ENCODE measurements at regions not wholly inside any gene's neighbourhood (a gene's known extent, or its start where the extent isn't known, plus 50 kb on each side); places are given as distances from the start of the nearest gene placed in this dataset.

DNA sequence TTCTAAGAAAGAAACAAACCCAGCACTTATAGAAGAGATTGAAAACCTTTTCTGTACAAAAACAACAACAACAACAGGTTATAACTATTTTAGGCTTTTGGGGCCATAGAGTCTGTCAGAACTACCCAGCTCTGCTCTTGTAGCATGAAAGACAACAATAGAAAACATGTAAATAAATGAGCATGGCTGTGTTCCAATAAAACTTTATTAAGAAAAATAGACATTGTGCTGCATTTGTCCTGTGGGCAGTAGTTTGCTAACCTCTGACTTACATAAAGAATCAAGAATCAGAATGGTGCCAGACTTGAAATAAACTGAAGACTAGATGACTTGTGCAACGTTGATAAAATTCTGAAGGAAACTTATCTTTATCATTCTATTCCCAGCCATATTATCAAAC is 617.5 kb downstream of the DIAPH3 start:
- no peak for DNase-seq (ENCODE audit: low spot score)

- no peak for DNase-seq (ENCODE audit: low spot score)
Measured at GRCh38 chr13:59547950-59548349, 615.8 kb downstream of the DIAPH3 start.

GRCh38 chr13:59562924-59563323 is 600.8 kb downstream of the DIAPH3 start:
- no peak for DNase-seq (ENCODE audit: low spot score)

DNA sequence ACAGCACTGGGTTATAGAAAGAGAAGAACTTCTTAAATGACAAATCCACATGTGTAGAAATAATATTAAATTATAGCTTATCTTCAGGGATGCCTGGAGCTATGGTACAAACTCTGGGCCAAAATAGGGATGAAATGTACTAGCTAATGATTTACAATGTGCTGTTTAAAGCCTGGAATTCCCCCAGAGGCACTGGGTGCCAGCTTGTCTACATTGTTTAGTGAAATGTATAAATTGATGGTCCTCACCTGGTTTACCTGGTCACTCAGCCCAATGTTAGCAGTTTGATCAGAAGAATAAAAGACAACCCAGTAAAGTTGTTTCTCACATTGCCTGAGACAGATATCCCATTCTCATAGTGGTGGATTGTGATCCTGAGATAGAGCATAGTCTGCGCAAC is 597.2 kb downstream of the DIAPH3 start:
- DNase-seq (ENCODE audit: low spot score): no peak

GRCh38 chr13:59568306-59568705 is 595.4 kb downstream of the DIAPH3 start:
- no peak for DNase-seq (ENCODE audit: low spot score)

- no peak for DNase-seq (ENCODE audit: low spot score)
Measured at GRCh38 chr13:59570204-59570603, 593.5 kb downstream of the DIAPH3 start.

GRCh38 chr13:59584101-59584500 is 579.6 kb downstream of the DIAPH3 start:
- DNase-seq (ENCODE audit: low spot score): no peak

DNA sequence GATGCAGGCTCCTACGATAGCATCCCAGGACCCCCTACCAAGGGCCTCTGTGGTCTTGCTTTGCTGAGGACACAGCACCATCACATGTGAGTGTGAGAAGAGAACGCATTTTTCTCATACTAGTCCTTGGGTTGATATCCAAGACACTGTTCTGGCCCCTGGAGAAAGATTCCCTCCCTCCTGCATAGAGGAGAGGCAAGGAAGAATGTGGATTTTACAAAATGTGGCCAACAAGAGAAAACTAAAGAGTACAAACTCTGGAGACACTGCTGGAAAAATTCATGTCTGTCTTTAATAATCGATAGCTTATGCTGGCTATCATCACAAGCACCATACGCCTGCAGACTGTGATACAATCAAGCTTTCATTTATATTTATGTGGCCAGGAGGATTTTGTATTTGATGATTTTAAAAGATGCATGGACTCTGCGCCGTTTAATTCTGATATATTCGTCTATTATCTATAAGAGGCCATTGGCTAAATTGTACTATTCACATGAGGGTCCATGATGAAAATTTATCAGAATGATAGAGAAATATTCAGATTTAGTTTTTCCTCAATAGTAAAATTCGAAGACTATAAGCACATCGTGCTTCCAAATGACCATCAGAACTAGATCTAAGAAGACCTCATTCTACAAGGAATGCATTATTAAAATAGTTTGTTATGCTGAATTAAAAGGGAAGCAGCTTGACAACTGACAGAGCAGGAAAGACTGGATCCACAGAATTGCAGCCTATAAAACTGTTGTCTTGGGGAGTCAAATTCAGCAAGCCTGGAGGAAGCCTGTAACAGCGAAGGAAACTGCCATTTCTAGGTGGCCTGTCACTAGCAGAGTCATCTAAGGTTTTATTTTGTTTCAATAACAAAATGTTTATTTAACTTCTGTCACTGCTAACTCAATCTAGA is 578.7 kb downstream of the DIAPH3 start:
- no peak for DNase-seq (ENCODE audit: low spot score)

DNA sequence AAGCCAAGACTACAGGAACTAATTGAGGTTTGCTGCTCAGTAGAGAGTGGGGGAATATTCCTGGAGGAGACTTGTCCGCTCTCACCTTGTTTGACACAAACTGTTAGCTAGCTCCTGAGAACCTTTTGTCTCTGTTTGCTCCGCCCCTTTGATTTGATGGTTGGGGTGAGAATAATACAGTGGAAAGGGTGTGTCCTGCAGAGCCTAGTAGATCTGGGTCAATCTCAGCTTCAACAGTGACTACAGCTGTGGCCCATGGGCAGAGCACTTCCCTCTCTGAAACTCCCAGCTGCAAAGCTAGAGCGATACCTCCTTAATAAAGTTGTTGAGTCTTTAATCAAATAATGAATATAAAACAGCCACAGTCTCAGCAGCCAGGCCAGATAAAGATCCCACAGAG is 576.7 kb downstream of the DIAPH3 start:
- DNase-seq (ENCODE audit: low spot score): no peak

DNA sequence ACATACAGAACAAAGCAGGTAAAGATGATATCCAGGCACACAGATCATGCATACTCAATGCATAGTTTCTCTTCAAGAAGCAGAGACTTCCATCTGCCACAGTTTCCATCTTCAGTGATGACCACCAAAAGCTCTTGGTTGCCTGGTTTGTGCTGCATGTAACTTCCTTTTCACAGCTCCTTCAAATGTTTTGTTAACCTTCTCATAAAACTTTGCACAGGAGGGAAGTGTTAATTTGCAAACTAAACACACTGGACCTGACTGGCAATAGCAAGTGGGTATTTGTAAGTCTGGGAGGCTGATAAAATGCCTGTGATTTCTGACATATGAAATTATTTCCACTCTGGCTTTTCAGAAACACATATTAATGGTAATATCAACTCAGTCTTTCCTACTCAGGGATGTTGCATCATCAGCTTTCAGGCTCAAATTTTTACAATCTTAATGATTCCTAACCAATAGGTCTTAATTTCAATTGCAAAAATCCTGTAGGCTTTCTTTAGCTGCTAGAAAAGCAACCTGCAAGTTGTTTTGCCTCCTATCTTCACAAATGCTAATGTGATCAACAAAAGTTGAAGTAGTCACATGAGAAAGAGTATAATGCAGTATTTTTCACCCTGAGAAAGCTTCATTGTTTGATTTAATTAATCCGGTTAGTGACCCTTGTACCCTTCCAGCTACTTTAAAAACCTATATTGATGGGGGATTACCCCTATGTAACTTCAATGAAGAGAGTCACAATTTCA is 575.6 kb downstream of the DIAPH3 start:
- no peak for DNase-seq (ENCODE audit: low spot score)

DNA sequence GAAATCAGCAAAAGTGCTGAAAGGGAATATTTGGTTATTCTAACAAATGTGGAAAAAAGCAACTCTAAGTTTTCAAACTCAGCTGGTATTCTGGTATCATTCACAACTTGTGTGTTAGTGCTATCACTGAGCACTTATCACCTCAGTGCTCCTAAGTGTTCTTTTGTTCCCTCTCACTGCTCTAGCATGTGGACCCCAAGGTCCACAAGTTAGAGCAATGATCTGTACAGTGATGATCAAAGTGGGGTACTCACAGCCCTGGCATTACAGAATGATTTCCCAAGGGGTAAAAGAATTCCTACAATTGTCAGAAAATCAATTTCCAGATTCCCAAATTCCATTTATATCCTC is 575.0 kb downstream of the DIAPH3 start:
- DNase-seq (ENCODE audit: low spot score): no peak

- DNase-seq (ENCODE audit: low spot score): no peak
Measured at GRCh38 chr13:59601993-59602392, 561.7 kb downstream of the DIAPH3 start.

- no peak for DNase-seq (ENCODE audit: low spot score)
Measured at GRCh38 chr13:59603646-59604045, 560.1 kb downstream of the DIAPH3 start.

GRCh38 chr13:59607172-59607571 is 556.6 kb downstream of the DIAPH3 start:
- DNase-seq (ENCODE audit: low spot score): no peak

DNA sequence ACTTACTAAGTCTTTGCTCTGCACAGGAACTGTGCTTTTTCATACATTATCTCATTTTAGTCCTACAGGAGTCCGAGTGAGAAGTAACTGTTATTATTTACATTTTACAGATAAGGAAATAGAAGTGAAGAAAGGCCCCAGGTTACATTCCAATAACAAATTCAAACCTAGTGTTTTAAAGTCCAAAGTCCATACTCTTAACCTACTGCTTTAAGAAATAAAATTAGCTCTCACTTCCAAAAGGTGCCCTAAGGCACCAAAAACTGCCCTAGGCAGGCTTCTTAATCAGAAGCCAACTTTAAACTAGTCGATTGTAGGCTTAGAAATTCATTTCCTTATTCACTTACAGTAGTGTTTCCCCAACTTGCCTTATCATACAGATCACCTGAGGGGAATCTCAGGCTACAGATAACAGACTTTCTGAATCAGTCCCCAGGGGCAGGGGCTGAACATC is 555.9 kb downstream of the DIAPH3 start:
- no peak for DNase-seq (ENCODE audit: low spot score)

DNA sequence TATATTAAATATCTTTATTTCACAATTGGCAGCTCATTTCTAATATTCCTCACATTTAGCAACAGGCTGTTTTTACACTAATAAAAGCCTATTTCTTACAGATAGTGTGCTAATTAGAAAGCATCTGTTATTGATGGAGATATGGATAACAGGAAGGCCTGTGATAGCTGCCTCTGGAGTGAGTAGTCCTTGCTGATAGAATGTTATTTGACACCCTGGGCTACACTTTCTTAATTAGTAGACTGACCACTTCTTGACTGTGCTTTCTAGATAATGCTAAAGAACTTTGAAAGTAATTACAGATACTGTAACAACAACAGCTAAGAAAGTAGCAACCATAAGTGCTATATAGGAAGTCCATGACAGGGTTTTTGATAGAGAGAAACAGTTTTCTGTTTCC is 554.3 kb downstream of the DIAPH3 start:
- DNase-seq (ENCODE audit: low spot score): no peak

Measured in CD4-positive, alpha-beta T cell treated with Interleukin-15 for 4 hours (primary cell).